Fibroblast of upper back skin (primary cell): ENCODE measurements at regions not wholly inside any gene's neighbourhood (a gene's known extent, or its start where the extent isn't known, plus 50 kb on each side); places are given as distances from the start of the nearest gene placed in this dataset.

Experiments
- DNase-seq: peaks from one replicate; pipeline ENCODE4 v3.0.0-alpha.2; 2013

- DNase-seq, result no peak
These were observed 205.9 kb upstream of the PPP2R2D start for GRCh38 chr10:131694781-131695495.

DNA sequence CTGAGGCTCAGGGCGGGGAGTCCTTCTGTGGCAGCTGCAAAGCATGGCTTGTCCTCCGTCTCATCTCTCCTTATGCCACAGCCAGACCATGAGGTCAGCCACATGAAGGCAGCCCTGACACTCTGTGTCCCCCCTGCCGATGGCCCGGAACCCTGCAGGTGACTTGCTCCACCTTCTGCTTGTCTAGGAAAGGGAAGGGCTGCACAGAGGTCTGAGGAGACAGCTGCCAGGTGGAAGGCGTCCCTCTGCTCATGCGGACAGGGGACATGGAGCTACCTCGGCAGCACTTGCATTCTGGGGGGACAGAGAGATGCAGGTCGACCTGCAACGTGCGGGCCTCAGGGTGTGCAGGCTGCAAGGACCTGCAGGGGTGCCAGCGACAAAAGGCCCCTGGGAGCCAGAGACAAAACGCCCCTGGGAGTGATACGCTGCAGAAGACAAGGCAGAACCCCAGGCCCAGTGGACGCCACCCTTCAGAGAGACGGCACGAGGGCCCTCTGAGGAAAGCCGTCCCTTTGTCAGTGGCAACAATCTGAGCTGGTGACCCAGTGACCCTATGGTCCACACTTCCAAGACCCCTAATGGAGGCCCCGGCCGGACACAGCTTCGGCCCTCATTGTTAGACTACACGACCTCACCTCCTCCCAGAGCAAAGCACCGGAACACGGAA is 205.2 kb upstream of the PPP2R2D start:
- no peak for DNase-seq

GRCh38 chr10:131697476-131698128 is 203.2 kb upstream of the PPP2R2D start:
- DNase-seq, result no peak

GRCh38 chr10:131698232-131698631 is 202.6 kb upstream of the PPP2R2D start:
- DNase-seq, result no peak

DNA sequence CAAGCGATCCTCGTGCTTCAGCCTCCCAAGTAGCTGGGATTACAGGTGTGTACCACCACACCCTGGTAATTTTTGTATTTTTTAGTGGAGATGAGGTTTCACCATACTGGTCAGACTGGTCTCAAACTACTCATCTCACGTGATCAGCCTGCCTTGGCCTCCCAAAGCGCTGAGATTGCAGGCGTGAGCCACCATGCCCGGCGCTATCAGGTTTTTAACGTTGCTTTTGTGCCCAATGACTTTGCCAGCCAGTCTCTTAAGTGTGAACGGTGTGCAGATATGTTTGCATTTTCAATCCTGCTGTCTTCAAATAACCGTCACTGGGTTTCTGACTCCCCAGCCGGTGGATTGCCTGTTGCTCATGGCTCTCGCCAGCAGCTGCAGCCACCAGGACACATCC is 201.8 kb upstream of the PPP2R2D start:
- DNase-seq, result no peak

DNA sequence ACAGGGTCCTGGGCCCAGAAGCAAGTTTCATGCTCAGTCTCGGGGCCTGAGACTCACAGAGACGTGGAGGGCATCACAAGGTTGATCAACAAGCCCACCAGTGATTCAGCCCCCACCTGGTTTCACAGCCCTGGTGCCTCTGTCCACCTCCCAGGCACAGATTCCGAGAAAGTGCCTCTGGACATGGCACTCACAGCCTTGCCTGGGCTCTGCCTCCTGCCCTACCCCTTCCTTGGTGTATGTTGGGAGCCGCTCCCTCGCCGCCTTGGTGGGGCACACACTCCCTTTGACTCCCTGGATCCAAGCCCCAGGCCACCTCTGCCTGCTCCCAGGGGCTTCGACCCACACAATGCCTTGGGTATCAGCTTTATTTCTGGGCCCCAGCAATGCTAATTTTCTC is 200.8 kb upstream of the PPP2R2D start:
- DNase-seq, result no peak

GRCh38 chr10:131700506-131700905 is 200.3 kb upstream of the PPP2R2D start:
- no peak for DNase-seq

GRCh38 chr10:131701131-131701947 is 199.5 kb upstream of the PPP2R2D start:
- no peak for DNase-seq

DNA sequence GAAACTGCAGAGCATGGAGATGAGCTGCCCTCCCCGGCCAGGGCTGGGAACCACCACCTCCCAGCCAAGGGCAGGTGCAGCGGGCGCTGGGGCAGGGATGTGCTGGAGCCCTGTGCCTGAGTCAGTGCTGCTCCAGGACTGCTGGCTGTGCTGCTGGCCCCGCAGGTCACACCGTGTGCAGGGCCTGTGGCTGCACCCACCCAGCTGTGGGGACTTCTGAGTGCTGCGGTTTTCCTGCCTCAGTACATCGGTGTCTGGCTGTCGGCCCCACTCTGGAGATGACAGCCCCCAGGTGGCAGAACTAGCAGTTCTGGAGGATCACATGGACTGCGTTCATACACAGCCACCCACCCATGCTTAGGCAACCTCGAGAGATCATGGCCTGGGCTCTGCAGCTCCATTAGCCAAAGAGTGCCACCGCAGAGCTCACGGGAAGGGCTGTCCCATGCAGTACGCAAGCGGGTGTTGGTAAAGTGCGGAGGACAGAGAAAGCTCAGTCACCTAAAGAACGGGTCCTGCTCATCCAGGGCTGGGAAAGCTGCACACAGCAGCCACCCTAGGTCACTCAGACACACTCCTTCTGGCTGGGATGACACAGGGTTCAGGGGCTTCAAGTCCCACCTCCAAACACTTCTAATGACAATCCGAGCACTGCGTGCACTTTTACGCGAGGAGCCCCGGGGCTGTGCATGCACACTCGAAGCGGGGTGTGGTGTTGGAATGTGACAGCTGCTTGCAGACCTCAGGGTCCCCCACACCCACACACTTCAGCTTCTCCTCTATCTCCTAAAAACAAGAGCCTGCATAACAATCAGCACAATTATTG is 198.1 kb upstream of the PPP2R2D start:
- no peak for DNase-seq

DNA sequence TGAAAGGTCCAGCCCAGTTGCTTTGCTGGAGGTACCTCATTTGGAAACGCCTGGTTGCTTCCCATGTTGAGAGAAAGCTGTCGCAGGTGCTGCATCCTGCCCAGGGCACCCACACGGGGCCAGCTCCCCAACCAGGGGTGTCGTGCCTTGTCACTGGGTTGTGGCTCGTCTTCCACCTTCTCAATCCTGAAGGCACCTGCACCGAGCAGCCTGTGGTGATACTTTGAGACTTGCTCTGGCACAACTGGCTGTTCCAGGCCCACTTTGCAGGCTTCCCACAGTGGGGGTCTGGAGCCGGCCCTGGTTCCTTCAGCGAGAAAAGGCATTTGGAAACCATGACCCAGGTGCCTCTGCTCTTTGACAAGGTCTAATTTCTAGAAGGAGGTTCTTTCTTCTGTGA is 197.3 kb upstream of the PPP2R2D start:
- DNase-seq, result no peak

DNA sequence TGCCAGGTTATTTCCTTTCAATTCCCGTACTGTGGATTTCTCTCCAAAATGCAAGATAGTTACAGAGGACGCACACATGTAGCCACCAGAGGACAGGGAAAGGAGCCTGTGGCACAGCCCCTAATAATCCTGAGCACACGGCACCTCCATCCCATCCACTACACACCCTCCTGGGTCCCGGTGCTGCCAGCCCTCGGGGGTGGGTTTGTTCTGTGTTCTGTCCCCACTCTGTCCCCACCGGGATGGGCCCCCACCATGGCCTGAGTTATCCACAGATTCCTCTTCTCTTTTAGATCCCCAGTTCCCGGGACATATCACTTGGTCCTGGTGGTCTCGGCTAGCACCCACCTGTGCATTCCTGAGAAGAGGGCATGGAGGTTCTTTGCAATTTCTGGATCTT is 196.9 kb upstream of the PPP2R2D start:
- DNase-seq, result no peak

- DNase-seq, result no peak
These were observed 194.3 kb upstream of the PPP2R2D start for GRCh38 chr10:131706476-131706875.

- no peak for DNase-seq
These were observed 193.9 kb upstream of the PPP2R2D start for GRCh38 chr10:131706952-131707351.

DNA sequence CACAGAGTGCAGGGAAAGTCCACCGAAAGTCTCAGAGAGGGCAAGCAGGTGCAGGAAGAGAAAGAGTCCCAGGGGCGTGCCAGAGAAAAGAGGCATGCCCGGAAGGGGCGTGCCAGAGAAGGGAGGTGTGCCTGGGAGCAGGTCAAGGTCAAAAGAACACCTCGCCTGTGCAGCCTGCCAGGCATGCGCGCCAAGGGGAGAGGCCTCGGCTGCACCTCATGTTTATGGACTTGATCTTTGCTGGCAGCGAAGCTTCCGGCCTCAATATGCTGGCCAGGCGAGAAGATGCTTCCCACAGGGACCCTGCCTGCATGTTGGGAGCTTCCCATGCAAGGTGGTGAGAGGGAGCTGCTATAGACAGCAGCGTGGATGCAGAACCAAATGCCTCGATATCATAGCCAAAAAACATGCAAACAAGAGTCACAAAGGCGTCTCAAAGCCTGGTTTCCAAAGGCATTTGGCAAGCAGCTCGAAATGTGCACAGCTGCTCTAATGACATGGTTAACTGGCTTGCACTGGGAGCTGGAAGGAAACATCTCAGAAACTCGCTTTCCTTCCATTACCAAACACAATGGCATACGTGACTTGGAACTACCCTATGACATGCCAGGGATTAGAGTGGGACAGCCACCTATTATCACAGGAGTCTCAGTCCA is 192.5 kb upstream of the PPP2R2D start:
- DNase-seq, result no peak

GRCh38 chr10:131710142-131710861 is 190.5 kb upstream of the PPP2R2D start:
- no peak for DNase-seq

- DNase-seq, result no peak
These were observed 178.7 kb upstream of the PPP2R2D start for GRCh38 chr10:131722121-131722520.

DNA sequence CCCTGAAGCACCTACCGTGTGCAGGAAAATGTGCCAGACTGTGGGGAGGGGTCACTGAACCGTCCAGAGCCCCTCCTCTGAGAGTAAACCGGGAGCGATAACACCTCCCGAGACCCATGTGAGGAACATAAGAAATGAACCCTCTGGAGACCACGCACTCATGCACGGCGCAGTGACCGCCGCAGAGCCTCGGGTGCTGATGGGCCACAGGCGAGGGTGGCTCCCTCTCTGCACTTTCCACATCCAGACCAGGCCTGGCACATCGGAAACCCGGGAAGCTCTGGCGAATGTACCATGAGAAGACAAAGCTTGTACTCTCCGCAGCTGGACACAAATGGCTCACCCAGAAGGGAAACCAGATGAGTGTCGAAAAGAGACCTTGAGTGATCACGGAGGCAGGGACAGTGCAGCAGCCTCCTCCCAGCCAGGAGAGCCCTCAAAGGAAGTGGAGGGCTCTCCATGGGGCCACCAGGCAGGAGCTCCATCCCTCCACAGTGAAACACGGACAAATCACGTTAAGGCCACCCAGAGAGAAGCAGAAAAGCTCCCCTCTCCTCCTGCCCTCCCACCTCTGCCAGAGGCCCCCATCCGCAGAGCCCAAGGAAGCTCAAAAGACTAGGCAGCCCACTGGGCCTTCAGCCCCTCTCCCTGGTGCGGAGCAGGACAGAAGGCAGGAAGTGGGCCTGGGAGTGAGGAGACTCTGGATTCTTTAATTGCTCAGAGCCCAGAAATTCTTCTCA is 178.1 kb upstream of the PPP2R2D start:
- no peak for DNase-seq

GRCh38 chr10:131723297-131724168 is 177.3 kb upstream of the PPP2R2D start:
- no peak for DNase-seq

GRCh38 chr10:131724169-131724545 is 176.7 kb upstream of the PPP2R2D start:
- DNase-seq, result no peak
